ENCODE measurements at regions not wholly inside any gene's neighbourhood (a gene's known extent, or its start where the extent isn't known, plus 50 kb on each side); places are given as distances from the start of the nearest gene placed in this dataset.

- ATAC-seq (peak; percentile 62), DNase-seq (ENCODE audit: low spot score) (no peak)
- intact Hi-C loops (cut with DNase I) = no loop called here
These were observed 290.0 kb upstream of the JAG1 start for GRCh38 chr20:10963717-10964266.

- DNase-seq (ENCODE audit: low spot score) = no peak
- intact Hi-C loops (cut with DNase I) = no loop called here
These were observed 292.2 kb upstream of the JAG1 start for GRCh38 chr20:10965936-10966470.

DNA sequence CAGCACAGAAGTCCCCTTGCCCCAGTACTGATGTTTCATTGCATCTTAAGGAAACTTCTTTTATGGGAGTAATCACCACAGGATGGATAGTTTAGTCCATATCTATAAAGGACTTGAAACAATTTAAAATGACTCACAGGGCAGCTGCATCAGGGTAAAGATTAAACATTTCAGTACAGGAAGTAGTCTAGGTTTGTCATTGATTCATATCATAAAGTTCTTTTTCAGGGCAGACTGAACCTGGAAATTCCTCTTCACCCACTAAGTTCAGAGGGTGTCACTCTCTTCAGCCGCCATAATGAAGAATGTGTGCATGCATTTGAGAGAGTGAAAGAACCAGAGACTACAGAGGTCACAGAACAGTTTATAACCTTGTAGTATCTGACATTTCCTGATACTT lies 296.3 kb upstream of the JAG1 start:
- intact Hi-C loops (cut with DNase I) = no loop called here
- no peak for ATAC-seq

More at GRCh38 chr20:10965936-10966470, 292.2 kb upstream of the JAG1 start:
- ATAC-seq = peak; percentile 45

DNA sequence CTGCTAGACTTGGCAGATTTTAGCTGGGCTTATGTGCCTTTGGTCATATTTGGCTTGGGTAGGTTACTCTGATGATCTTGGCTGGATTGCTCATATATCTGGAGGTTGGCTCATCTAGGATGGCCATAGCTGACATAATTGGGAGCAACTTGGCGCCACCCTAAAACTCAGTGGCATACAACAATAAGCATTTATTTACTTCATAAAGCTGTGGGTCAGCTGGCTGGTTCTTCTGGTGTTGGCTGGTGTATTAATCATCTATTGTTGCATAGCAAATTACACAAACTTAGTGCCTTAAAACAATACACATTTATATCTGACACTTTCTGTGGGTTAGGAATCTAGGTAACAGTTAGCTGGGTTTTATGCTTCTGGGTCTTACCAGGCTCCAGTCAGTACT lies 297.3 kb upstream of the JAG1 start:
- ATAC-seq (no peak), DNase-seq (ENCODE audit: low spot score) (no peak)
- intact Hi-C loops (cut with DNase I) = no loop called here

More for the DNA sequence above, 296.3 kb upstream of the JAG1 start:
- no peak for DNase-seq (ENCODE audit: low spot score)

- DNase-seq (ENCODE audit: low spot score) = no peak
- no peak for ATAC-seq
- intact Hi-C loops (cut with DNase I) = no loop called here
These were observed 298.5 kb upstream of the JAG1 start for GRCh38 chr20:10972219-10972860.

- DNase-seq (ENCODE audit: low spot score) (no peak), ATAC-seq (no peak)
- intact Hi-C loops (cut with DNase I) = no loop called here
These were observed 302.3 kb upstream of the JAG1 start for GRCh38 chr20:10976051-10976450.

- ATAC-seq (no peak), DNase-seq (ENCODE audit: low spot score) (no peak)
- intact Hi-C loops (cut with DNase I) = no loop called here
These were observed 304.4 kb upstream of the JAG1 start for GRCh38 chr20:10978019-10978702.

- ATAC-seq = no peak
These were observed 304.9 kb upstream of the JAG1 start for GRCh38 chr20:10978713-10979112.

DNA sequence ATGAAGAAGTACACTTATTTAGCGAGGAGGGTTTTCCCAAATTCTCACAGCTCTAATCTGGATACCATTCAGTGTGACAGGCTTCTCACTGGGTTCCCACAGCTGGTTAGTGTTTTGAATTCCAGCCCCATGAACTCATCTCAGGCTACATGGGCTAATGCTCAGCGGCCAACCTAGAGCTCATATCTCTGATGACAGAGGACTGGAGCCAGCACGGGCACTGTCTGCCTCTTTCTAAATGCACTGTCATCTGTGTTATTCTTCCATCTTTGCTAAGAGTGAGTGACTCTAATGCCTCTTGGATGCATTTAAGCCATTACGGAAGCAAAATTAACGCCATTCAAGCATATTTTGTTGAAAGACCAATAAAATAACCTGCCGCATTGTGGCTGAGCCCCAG lies 308.9 kb upstream of the JAG1 start:
- intact Hi-C loops (cut with DNase I) = no loop called here
- DNase-seq (ENCODE audit: low spot score) (no peak), ATAC-seq (peak; percentile 58)

More at GRCh38 chr20:10978713-10979112, 304.9 kb upstream of the JAG1 start:
- DNase-seq (ENCODE audit: low spot score) = no peak
- intact Hi-C loops (cut with DNase I) = no loop called here

DNA sequence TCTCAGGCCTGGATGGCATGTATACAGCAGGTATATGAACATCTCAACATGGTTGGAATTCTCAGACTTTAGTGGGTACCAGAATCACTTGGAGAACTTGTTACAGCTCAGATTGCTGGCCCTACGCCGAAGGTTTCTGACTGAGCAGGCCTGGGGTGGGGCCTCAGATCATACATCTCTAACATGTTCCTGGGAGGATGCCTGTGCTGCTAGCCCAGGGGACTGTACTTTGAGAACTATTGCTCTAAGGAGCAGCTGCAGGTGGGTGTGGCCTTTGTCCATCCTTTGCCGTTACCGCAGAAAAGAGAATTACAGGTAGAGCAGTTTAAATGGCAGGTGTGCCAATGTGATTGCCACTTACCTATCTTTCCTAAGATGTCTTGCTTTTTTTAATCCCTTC lies 310.5 kb upstream of the JAG1 start:
- no peak for ATAC-seq
- no peak for DNase-seq (ENCODE audit: low spot score)
- intact Hi-C loops (cut with DNase I) = no loop called here

DNA sequence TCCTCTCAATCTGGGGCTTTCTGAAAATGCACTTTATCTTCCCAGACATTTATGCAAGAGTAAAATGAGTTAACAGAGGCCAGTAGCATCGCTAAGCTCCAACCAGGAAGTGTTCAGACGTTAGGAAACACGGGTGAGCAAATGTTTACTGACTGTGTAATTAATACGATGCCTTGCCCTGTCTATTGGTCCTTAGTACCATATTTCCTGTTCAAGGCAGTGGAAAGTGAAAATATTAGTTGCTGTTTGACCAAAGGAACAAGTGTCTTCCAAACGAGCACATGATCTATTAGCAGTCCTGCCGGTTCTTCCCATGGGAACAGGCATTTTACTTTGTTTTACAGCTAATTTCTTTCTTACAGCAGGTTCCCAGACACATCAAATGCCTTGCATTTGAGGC lies 311.1 kb upstream of the JAG1 start:
- intact Hi-C loops (cut with DNase I) = no loop called here
- ATAC-seq (peak; percentile 30), DNase-seq (ENCODE audit: low spot score) (no peak)

GRCh38 chr20:10985536-10985935 lies 311.7 kb upstream of the JAG1 start:
- intact Hi-C loops (cut with DNase I) = no loop called here
- peak; percentile 89 for ATAC-seq
- DNase-seq (ENCODE audit: low spot score) = no peak

DNA sequence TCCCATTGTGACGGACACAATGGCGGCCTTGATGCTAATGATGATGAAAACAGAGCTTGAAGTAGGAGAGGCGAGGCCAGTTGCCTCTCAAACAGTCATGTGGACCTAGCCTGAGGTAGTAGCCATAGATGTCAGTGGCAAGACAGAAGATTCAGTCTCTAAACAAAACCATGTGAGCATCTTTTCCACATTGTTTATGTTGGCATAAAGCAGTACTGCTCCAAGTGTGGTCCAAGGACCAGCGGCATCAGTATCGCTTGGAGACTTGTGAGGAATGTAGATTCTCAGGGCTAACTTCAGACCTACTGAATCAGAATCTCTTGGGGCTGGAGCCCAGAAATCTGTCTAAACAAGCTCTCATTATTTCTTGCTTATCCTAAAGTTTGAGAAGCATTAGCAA lies 312.8 kb upstream of the JAG1 start:
- ATAC-seq = peak; percentile 82
- DNase-seq (ENCODE audit: low spot score) = no peak
- intact Hi-C loops (cut with DNase I) = no loop called here

GRCh38 chr20:10987651-10988383 lies 314.0 kb upstream of the JAG1 start:
- ATAC-seq (no peak), DNase-seq (ENCODE audit: low spot score) (no peak)
- intact Hi-C loops (cut with DNase I) = no loop called here

DNA sequence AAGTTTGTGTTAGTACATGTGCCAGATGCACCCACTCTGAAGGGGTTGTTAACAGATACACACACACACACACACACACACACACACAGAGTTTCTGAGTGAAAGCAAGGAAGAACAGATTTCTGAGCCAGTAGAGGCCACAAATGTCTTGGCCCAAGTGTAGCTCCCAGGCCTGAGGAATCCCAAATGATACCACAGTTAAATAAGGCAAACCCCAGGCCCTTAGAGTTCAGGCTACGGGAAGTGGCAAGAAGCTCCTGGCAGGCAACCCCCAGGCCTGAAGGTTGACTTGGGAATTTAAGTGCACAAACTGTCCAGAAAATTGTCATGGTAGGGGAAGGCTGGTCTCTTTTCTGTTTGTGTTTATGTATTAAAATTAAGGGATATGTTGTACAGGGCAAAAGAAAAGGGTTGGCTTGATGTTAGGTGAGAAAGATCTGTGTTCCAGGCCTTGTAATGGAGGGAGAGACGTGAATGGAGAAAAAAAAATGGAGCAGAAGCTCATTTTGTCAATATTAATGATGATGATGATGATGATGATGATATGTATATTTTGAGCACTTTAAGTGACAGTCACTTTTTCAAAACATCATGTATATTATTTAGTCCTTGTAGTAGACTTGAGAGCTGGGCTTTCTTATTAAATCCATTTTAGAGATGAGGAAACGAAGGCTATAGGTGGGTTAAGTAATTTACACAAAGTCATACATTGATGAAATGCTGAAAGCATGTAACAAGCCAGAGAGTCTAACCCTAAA lies 317.0 kb upstream of the JAG1 start:
- intact Hi-C loops (cut with DNase I) = no loop called here
- ATAC-seq (no peak), DNase-seq (ENCODE audit: low spot score) (no peak)

GRCh38 chr20:10992731-10993130 lies 318.9 kb upstream of the JAG1 start:
- intact Hi-C loops (cut with DNase I) = no loop called here
- peak; percentile 44 for ATAC-seq
- no peak for DNase-seq (ENCODE audit: low spot score)

DNA sequence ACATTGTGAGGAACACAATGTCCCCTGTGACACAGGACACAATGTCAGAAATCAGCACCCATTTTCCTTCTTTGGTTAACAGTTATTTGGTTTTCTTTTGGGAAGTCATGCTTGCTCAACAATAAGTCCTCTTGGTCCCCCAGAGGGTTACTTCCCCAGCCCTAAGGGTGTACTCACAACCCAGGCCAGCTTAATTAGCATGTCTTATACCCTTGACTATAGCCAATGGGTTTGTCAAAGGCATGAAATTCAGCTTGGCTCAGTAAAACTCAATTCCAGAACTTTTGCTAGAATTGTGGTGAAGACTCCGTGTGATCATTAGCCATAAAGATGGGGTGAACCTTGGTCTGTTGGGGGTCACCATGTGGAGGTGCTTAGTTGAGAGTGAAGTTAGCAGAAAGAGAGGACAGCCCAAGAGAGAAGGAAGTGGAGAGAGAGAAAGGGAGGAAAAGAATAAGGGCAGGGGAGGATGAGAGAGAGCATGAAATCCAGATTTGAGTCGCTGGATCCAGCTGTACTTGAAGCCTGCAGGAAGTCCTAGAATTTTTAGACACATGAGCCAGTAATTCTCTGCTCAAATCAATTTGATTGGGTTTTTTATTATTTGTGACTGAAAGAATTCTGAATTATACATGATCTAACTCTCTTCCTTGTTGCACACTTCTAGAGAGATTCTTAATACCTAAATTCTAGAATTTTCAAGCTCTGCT lies 321.3 kb upstream of the JAG1 start:
- DNase-seq (ENCODE audit: low spot score) = no peak
- no peak for ATAC-seq
- intact Hi-C loops (cut with DNase I) = no loop called here

DNA sequence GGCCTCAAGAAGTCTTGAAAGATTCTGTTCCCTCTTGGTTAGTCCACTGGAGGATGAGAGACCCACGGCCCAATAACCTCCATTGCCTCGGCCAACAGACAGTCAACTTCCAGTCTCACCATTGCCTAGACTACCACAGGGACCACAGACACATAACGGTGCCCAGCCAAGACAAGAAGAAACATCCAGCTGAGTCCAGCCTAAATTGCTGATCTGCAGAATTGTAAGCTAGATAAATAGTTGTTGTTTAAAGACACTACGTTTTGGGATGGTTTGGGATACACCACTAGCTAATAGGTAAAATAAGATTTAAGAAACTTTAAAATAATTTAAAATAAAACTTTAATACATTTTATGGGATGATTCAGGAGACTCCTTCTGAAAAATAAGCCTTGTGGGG lies 324.7 kb upstream of the JAG1 start:
- intact Hi-C loops (cut with DNase I) = no loop called here
- ATAC-seq (no peak), DNase-seq (ENCODE audit: low spot score) (no peak)
